Endothelial cell of umbilical vein (primary cell): ENCODE measurements at regions not wholly inside any gene's neighbourhood (a gene's known extent, or its start where the extent isn't known, plus 50 kb on each side); places are given as distances from the start of the nearest gene placed in this dataset.

Source experiments
- EZH2 ChIP-seq: IDR thresholded peaks from 2 replicates; pipeline ENCODE4 v1.6.1; 2012; ENCODE audit warnings: borderline replicate concordance, low read depth, mild to moderate bottlenecking, moderate library complexity, low read length, inconsistent platforms; ENCODE audit not compliant: severe bottlenecking
- FOS ChIP-seq: IDR thresholded peaks from 2 replicates; pipeline ENCODE4 v1.6.1; 2011; ENCODE audit warnings: mild to moderate bottlenecking, low read length, moderate library complexity, borderline replicate concordance; ENCODE audit not compliant: insufficient read depth
- GATA2 ChIP-seq: IDR thresholded peaks from 2 replicates; pipeline ENCODE4 v1.7.0; 2011; ENCODE audit warnings: low read depth, mild to moderate bottlenecking, moderate library complexity, mixed read lengths, low read length; ENCODE audit not compliant: insufficient read length, insufficient read depth
- JUN ChIP-seq: IDR thresholded peaks from 2 replicates; pipeline ENCODE4 v1.6.1; 2011; ENCODE audit warnings: borderline replicate concordance, low read depth; ENCODE audit not compliant: insufficient read length, insufficient read depth
- MYC ChIP-seq: IDR thresholded peaks from one replicate; pipeline ENCODE4 v1.6.1; 2011; ENCODE audit warnings: mild to moderate bottlenecking, low read depth, low read length
- POLR2A ChIP-seq: IDR thresholded peaks from 2 replicates; pipeline ENCODE4 v1.6.1; 2012; ENCODE audit warnings: low read depth, mild to moderate bottlenecking, control low read depth, low read length
- POLR2AphosphoS5 ChIP-seq: IDR thresholded peaks from 2 replicates; pipeline ENCODE4 v1.6.1; 2012; ENCODE audit warnings: low read depth, mild to moderate bottlenecking, control low read depth, low read length, moderate library complexity; ENCODE audit not compliant: insufficient read depth
- TF ChIP-seq, protein P1 (sequence below), 2 donors: IDR thresholded peaks; 1 replicate in 1 of 2; 2 replicates in 1 of 2; pipeline ENCODE4 v1.5.1; 2011; ENCODE audit warnings: low read length in 2 of 2, mild to moderate bottlenecking in 2 of 2, moderate library complexity in 2 of 2, control low read depth in 1 of 2, inconsistent platforms in 1 of 2, low read depth in 1 of 2; ENCODE audit not compliant: insufficient read depth in 1 of 2; ENCODE audit errors: extremely low read depth in 1 of 2

DNA sequence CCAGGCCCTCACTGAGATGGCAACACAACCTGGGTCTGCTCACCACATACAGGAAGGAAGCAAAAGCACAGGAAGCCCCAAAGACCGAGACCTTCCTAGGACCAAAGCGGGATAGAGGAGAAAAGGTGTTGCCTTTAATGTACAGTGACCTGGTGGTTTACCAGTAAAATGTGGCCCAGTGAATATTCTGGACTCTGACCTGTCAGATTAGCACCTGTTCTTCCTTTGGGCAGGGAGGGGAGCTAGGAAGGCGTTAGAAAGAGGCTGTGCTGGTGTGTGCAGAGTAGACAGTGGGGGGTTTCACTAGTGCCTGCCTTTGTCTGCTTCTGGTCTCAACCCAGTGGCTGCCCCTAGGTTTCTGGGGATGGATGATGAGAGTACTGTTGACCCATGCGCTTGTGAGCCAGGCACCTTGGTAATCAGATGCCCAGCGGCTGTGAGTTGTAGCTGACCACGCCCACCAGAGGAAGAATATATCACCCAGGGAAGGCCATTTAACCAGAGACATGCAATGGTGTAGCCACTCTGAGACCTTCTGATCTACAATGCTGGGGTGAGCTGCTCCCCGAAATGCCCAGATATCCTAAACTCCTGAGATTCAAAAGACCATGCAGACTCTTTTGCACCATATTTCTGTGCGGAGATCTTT, 90.1 kb upstream of the NEO1 start:
- TF ChIP-seq POLR2AphosphoS5 (no peak), GATA2 (no peak), EZH2 (no peak), MYC (no peak), FOS (no peak), POLR2A (no peak), JUN (no peak)
- TF ChIP-seq, protein P1, sequence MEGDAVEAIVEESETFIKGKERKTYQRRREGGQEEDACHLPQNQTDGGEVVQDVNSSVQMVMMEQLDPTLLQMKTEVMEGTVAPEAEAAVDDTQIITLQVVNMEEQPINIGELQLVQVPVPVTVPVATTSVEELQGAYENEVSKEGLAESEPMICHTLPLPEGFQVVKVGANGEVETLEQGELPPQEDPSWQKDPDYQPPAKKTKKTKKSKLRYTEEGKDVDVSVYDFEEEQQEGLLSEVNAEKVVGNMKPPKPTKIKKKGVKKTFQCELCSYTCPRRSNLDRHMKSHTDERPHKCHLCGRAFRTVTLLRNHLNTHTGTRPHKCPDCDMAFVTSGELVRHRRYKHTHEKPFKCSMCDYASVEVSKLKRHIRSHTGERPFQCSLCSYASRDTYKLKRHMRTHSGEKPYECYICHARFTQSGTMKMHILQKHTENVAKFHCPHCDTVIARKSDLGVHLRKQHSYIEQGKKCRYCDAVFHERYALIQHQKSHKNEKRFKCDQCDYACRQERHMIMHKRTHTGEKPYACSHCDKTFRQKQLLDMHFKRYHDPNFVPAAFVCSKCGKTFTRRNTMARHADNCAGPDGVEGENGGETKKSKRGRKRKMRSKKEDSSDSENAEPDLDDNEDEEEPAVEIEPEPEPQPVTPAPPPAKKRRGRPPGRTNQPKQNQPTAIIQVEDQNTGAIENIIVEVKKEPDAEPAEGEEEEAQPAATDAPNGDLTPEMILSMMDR (IDR thresholded peaks at IDR 0.05; ENCODE audit: extremely low read depth in 1 of 2, insufficient read depth in 1 of 2, low read depth in 1 of 2, low read length in 2 of 2): no peak
